ENCODE measurements at regions not wholly inside any gene's neighbourhood (a gene's known extent, or its start where the extent isn't known, plus 50 kb on each side); places are given as distances from the start of the nearest gene placed in this dataset.

- no peak overlapping the region for H2BK120ac ChIP-seq (replicated peaks; ENCODE audit: low read depth, low read length)
- H2BK12ac ChIP-seq (ENCODE audit: low read depth, low read length): no peak overlapping the region
- H4K8ac ChIP-seq (ENCODE audit: extremely low read depth, insufficient read depth, low read length): no peak overlapping the region
- FAIRE-seq (no peak), DNase-seq (ENCODE audit: low read depth in 1 of 2, low spot score in 2 of 2) (no peak)
- no peak overlapping the region for H3K18ac ChIP-seq (ENCODE audit: extremely low read depth, low read length)
- H3K23me2 ChIP-seq (ENCODE audit: low read depth, low read length): no peaks in the 10 kb centered on the region
- H2AK5ac ChIP-seq (ENCODE audit: low read depth, low read length): no peak overlapping the region
- H3K9ac ChIP-seq (replicated peaks in 1 of 4; ENCODE audit: extremely low read depth in 1 of 4, low read depth in 3 of 4, low read length in 3 of 4): no peak overlapping the region
- no peak overlapping the region for H4K91ac ChIP-seq (replicated peaks; ENCODE audit: insufficient read length, low read length)
- H3K27ac ChIP-seq (ENCODE audit: low read depth, low read length): no peak overlapping the region
- H3K4me3 ChIP-seq (ENCODE audit: extremely low read depth in 1 of 4, insufficient read depth in 2 of 4, low read depth in 3 of 4, low read length in 4 of 4): no peak overlapping the region
- no peak overlapping the region for H4K5ac ChIP-seq (ENCODE audit: insufficient read length, low read depth, low read length)
- no peak overlapping the region for H2AFZ ChIP-seq (ENCODE audit: low read length)
- ChIA-PET POLR2A (ENCODE audit: partially characterized antibody) (no interaction called here), CTCF (ENCODE audit: partially characterized antibody) (no interaction called here)
- H3K4ac ChIP-seq (replicated peaks; ENCODE audit: insufficient read length, low read depth, low read length): no peak overlapping the region
- no peak for TF ChIP-seq EP300 (IDR thresholded peaks at IDR 0.05; ENCODE audit: borderline replicate concordance in 1 of 2, low read depth in 2 of 2, low read length in 2 of 2)
- TF ChIP-seq SP1 (IDR thresholded peaks at IDR 0.05; ENCODE audit: low read depth, low read length): no peak
- no peak for TF ChIP-seq EGR1 (IDR thresholded peaks at IDR 0.05; ENCODE audit: borderline replicate concordance, low read depth, low read length)
- TF ChIP-seq KDM5A (IDR thresholded peaks at IDR 0.05; ENCODE audit: low read length): no peak
- H3K79me2 ChIP-seq (ENCODE audit: control insufficient read depth in 1 of 2, insufficient read depth in 2 of 2, low read length in 2 of 2): no peaks in the 10 kb centered on the region
- H2BK15ac ChIP-seq (ENCODE audit: low read length): no peak overlapping the region
- no peak overlapping the region for H3K14ac ChIP-seq (ENCODE audit: insufficient read length)
- no peaks in the 10 kb centered on the region for H3K36me3 ChIP-seq (ENCODE audit: control insufficient read depth in 2 of 4, insufficient read depth in 4 of 4, low read length in 3 of 4)
- no peak overlapping the region for H3K4me2 ChIP-seq (ENCODE audit: insufficient read depth in 1 of 2, low read depth in 2 of 2, low read length in 2 of 2)
- H3K9me3 ChIP-seq (ENCODE audit: insufficient read depth in 2 of 2, low read depth in 1 of 2, low read length in 1 of 2): no peaks in the 10 kb centered on the region
- H3K23ac ChIP-seq (ENCODE audit: insufficient read length): no peak overlapping the region
- H4K20me1 ChIP-seq (replicated peaks in 1 of 2; ENCODE audit: control insufficient read depth in 1 of 2, insufficient read depth in 2 of 2, low read length in 2 of 2): no peaks in the 10 kb centered on the region
- no peak overlapping the region for H2BK5ac ChIP-seq (ENCODE audit: low read depth, low read length)
- no peaks in the 10 kb centered on the region for H3K79me1 ChIP-seq (ENCODE audit: low read depth, low read length)
- no peak overlapping the region for H2BK20ac ChIP-seq (ENCODE audit: low read length)
- H3K56ac ChIP-seq (replicated peaks; ENCODE audit: insufficient read length, low read depth, low read length): no peak overlapping the region
- H3K27me3 ChIP-seq (replicated peaks in 1 of 4; ENCODE audit: control insufficient read depth in 3 of 4, extremely low read depth in 1 of 4, insufficient read depth in 3 of 4, low read length in 3 of 4): no peaks in the 10 kb centered on the region
- 0 out of 7 replicates have a peak, but pooled peaks cover 0 to 2% (median 0%) of the 10 kb centered on the region in 4 experiments for H3K4me1 ChIP-seq (replicated peaks in 1 of 4; ENCODE audit: control insufficient read depth in 3 of 4, insufficient read depth in 4 of 4, low read length in 3 of 4)
- 90% methylated on average over 3 of the region's 3 CpGs; no CpG with 5 or more reads in 1 of the 2 experiments for WGBS, 2 experiments (ENCODE audit: extremely low coverage in 1 of 2, insufficient coverage in 1 of 2, insufficient read length in 1 of 2, insufficient replicate concordance in 2 of 2, low coverage in 1 of 2, low lambda C conversion rate in 2 of 2, missing lambda C conversion rate in 1 of 2)
Measured at GRCh38 chr10:20627946-20628507, 269.1 kb downstream of the NEBL start.

All from H1 (cell line).